ENCODE measurements at regions not wholly inside any gene's neighbourhood (a gene's known extent, or its start where the extent isn't known, plus 50 kb on each side); places are given as distances from the start of the nearest gene placed in this dataset.

- Mint-ChIP-seq H3K9me3 (ENCODE audit: unreplicated experiment) (no peaks in the 10 kb centered on the region), H3K36me3 (ENCODE audit: low read depth, unreplicated experiment) (no peaks in the 10 kb centered on the region), H3K27me3 (ENCODE audit: unreplicated experiment) (peaks cover 6% of the 10 kb centered on the region), H3K4me3 (ENCODE audit: unreplicated experiment) (no peak overlapping the region), H3K4me1 (ENCODE audit: unreplicated experiment) (no peaks in the 10 kb centered on the region), H3K27ac (ENCODE audit: unreplicated experiment) (no peak overlapping the region)
- no peak for TF ChIP-seq CTCF (IDR thresholded peaks at IDR 0.05; ENCODE audit: unreplicated experiment)
- DNase-seq (ENCODE audit: low spot score), result no peak
These were observed 146.4 kb upstream of the ARID2 start for GRCh38 chr12:45582986-45583659.

DNA sequence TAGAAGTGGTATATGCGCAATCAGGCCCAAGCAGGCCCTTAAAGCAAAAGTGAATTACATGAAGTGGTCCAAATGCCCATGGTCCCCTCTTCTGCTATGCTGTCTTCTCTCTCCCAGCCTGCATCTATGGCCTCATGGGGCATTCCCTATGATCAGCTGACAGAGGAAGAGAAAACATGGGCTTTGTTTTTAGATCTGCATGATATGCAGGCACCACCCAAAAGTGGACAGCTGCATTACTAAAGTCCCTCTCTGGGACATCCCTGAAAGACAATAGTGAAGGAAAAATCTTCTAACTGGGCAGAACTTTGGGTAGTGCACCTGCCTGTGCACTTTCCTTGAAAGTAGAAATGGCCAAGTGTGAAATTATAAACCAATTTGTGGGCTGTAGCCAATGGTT is 145.2 kb upstream of the ARID2 start:
- peaks cover 6% of the 10 kb centered on the region for H3K27me3 Mint-ChIP-seq (ENCODE audit: unreplicated experiment)
- DNase-seq (ENCODE audit: low spot score), result no peak
- no peak for TF ChIP-seq CTCF (IDR thresholded peaks at IDR 0.05; ENCODE audit: unreplicated experiment)
- no peaks in the 10 kb centered on the region for H3K4me1 Mint-ChIP-seq (ENCODE audit: unreplicated experiment)
- H3K4me3 Mint-ChIP-seq (ENCODE audit: unreplicated experiment), result no peak overlapping the region
- H3K36me3 Mint-ChIP-seq (ENCODE audit: low read depth, unreplicated experiment), result no peaks in the 10 kb centered on the region
- no peaks in the 10 kb centered on the region for H3K9me3 Mint-ChIP-seq (ENCODE audit: unreplicated experiment)
- H3K27ac Mint-ChIP-seq (ENCODE audit: unreplicated experiment), result no peak overlapping the region

GRCh38 chr12:45585522-45586230 is 143.8 kb upstream of the ARID2 start:
- Mint-ChIP-seq H3K27ac (ENCODE audit: unreplicated experiment) (no peak overlapping the region), H3K36me3 (ENCODE audit: low read depth, unreplicated experiment) (no peaks in the 10 kb centered on the region), H3K4me3 (ENCODE audit: unreplicated experiment) (no peak overlapping the region), H3K27me3 (ENCODE audit: unreplicated experiment) (peaks cover 6% of the 10 kb centered on the region), H3K9me3 (ENCODE audit: unreplicated experiment) (no peaks in the 10 kb centered on the region), H3K4me1 (ENCODE audit: unreplicated experiment) (no peaks in the 10 kb centered on the region)
- no peak for DNase-seq (ENCODE audit: low spot score)
- no peak for TF ChIP-seq CTCF (IDR thresholded peaks at IDR 0.05; ENCODE audit: unreplicated experiment)

DNA sequence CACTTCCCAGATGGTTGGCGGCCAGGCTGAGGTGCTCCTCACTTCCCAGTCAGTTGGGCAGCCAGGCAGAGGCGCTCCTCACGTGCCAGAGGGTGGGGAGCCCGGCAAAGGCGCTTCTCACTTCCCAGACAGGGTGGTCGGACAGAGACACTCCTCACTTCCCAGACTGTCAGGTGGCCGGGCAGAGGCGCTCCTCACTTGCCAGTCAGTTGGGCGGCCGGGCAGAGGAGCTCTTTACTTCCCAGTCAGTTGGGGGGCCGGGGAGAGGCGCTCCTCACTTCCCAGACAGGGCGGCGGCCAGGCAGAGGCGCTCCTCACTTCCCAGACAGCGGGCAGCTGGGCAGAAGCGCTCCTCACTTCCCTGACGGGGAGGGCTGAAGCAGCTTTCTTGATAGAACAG is 143.0 kb upstream of the ARID2 start:
- H3K36me3 Mint-ChIP-seq (ENCODE audit: low read depth, unreplicated experiment), result no peaks in the 10 kb centered on the region
- H3K27ac Mint-ChIP-seq (ENCODE audit: unreplicated experiment), result no peak overlapping the region
- H3K27me3 Mint-ChIP-seq (ENCODE audit: unreplicated experiment), result peaks cover 6% of the 10 kb centered on the region
- no peak overlapping the region for H3K4me3 Mint-ChIP-seq (ENCODE audit: unreplicated experiment)
- H3K9me3 Mint-ChIP-seq (ENCODE audit: unreplicated experiment), result no peaks in the 10 kb centered on the region
- TF ChIP-seq CTCF (IDR thresholded peaks at IDR 0.05; ENCODE audit: unreplicated experiment), result no peak
- no peak for DNase-seq (ENCODE audit: low spot score)
- H3K4me1 Mint-ChIP-seq (ENCODE audit: unreplicated experiment), result no peaks in the 10 kb centered on the region

GRCh38 chr12:45587012-45587411 is 142.5 kb upstream of the ARID2 start:
- Mint-ChIP-seq H3K4me1 (ENCODE audit: unreplicated experiment) (no peaks in the 10 kb centered on the region), H3K36me3 (ENCODE audit: low read depth, unreplicated experiment) (no peaks in the 10 kb centered on the region), H3K4me3 (ENCODE audit: unreplicated experiment) (no peak overlapping the region), H3K9me3 (ENCODE audit: unreplicated experiment) (no peaks in the 10 kb centered on the region), H3K27me3 (ENCODE audit: unreplicated experiment) (peaks cover 3% of the 10 kb centered on the region), H3K27ac (ENCODE audit: unreplicated experiment) (no peak overlapping the region)
- no peak for DNase-seq (ENCODE audit: low spot score)
- TF ChIP-seq CTCF (IDR thresholded peaks at IDR 0.05; ENCODE audit: unreplicated experiment), result no peak

Measured in endothelial cell (in vitro differentiated cells).